Peyer's patch (tissue), 4 donors: ENCODE measurements at regions not wholly inside any gene's neighbourhood (a gene's known extent, or its start where the extent isn't known, plus 50 kb on each side); places are given as distances from the start of the nearest gene placed in this dataset.

Experiments used
- DNase-seq, 3 donors: peaks; one replicate each; pipeline ENCODE4 v3.0.0-alpha.2; 2017 to 2019
- H3K27ac ChIP-seq, 4 donors: fragments of 200-600 bp; sonication (generic); one replicate each; pipeline ENCODE4 v1.5.1; 2016 to 2019
- H3K27me3 ChIP-seq, 2 donors: fragments of 200-600 bp; sonication (generic); one replicate each; pipeline ENCODE4 v1.5.1; 2019
- H3K36me3 ChIP-seq, 3 donors: fragments of 200-600 bp; sonication (generic); one replicate each; pipeline ENCODE4 v1.5.1; 2016 to 2019
- H3K4me1 ChIP-seq, 4 donors: fragments of 200-600 bp; sonication (generic); one replicate each; pipeline ENCODE4 v1.5.1; 2016 to 2019
- H3K4me3 ChIP-seq, 4 donors: fragments of 200-600 bp; sonication (generic); 1 replicate in 3 of 4; 2 replicates in 1 of 4; pipeline ENCODE4 v1.5.1; 2016 to 2019; ENCODE audit warnings: mild to moderate bottlenecking in 1 of 4
- H3K9me3 ChIP-seq, 4 donors: fragments of 200-600 bp; sonication (generic); one replicate each; pipeline ENCODE4 v1.5.1; 2016 to 2019; ENCODE audit warnings: mild to moderate bottlenecking in 1 of 4
- POLR2A ChIP-seq, 2 donors: fragments of 450-650 bp; IDR thresholded peaks; one replicate each; pipeline ENCODE4 v1.5.1; 2017; ENCODE audit warnings: antibody characterized with exemption in 2 of 2, mild to moderate bottlenecking in 2 of 2, moderate library complexity in 2 of 2
- TF ChIP-seq, protein P1 (sequence below), 6 experiments: fragments of 450-650 bp in 4 of 6; fragments of 200-600 bp in 2 of 6; sonication (generic) in 1 of 6; IDR thresholded peaks; one replicate each; pipeline ENCODE4 v1.5.1; 2017 to 2019; ENCODE audit warnings: antibody characterized with exemption in 6 of 6, mild to moderate bottlenecking in 3 of 6, moderate library complexity in 1 of 6

DNA sequence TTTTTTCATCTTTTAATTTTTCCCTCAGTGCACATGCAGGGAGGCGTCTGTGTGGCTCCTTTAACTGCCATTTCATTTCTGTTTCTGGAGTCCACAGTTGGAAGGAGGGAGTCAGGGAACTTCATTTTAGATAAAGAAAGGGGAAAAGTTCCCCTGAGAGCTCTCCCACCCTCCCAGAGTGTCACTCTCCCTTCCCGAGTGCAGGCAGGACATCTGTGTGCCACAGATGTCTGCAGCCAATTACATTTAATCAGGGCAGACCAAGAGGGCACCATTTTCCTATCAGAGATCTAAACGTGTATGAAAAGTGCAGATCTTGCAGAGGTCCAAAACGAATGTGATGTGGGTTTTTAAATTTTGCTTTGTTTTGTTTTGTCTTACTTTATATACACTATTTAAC lies 96.6 kb downstream of the PXDC1 start:
- no peaks in the 10 kb centered on the region for H3K4me1 ChIP-seq
- H3K4me3 ChIP-seq: no peak overlapping the region
- DNase-seq: no peak
- no peak overlapping the region for H3K27ac ChIP-seq
- no peaks in the 10 kb centered on the region for H3K27me3 ChIP-seq
- TF ChIP-seq, protein P1, sequence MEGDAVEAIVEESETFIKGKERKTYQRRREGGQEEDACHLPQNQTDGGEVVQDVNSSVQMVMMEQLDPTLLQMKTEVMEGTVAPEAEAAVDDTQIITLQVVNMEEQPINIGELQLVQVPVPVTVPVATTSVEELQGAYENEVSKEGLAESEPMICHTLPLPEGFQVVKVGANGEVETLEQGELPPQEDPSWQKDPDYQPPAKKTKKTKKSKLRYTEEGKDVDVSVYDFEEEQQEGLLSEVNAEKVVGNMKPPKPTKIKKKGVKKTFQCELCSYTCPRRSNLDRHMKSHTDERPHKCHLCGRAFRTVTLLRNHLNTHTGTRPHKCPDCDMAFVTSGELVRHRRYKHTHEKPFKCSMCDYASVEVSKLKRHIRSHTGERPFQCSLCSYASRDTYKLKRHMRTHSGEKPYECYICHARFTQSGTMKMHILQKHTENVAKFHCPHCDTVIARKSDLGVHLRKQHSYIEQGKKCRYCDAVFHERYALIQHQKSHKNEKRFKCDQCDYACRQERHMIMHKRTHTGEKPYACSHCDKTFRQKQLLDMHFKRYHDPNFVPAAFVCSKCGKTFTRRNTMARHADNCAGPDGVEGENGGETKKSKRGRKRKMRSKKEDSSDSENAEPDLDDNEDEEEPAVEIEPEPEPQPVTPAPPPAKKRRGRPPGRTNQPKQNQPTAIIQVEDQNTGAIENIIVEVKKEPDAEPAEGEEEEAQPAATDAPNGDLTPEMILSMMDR (IDR thresholded peaks at IDR 0.05): no peak
- TF ChIP-seq POLR2A (IDR thresholded peaks at IDR 0.05): no peak
- no peaks in the 10 kb centered on the region for H3K9me3 ChIP-seq
- no peaks in the 10 kb centered on the region for H3K36me3 ChIP-seq

DNA sequence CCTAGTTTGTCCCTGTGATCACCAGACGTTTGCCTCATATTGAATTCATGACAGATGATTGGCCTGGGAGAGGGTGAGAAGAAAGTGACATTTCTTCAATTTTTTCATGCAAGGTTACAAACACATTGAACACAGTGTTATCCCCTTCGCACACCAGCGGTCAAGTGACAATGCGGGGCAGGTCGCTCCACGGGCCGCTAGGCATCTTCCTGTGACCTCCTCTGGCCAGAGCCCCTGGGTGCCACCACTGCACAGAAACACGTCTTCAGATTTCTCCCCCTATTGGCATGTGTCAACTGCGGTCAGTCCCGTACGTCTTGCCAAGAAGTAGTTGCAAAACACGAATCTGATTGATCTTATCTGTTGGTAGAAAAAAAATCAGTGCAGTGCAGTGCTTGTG lies 97.1 kb downstream of the PXDC1 start:
- Histone ChIP-seq H3K27me3 (no peaks in the 10 kb centered on the region), H3K9me3 (no peaks in the 10 kb centered on the region), H3K4me3 (no peak overlapping the region), H3K4me1 (no peaks in the 10 kb centered on the region), H3K36me3 (no peaks in the 10 kb centered on the region), H3K27ac (no peak overlapping the region)
- TF ChIP-seq, protein P1 (IDR thresholded peaks at IDR 0.05): no peak
- TF ChIP-seq POLR2A (IDR thresholded peaks at IDR 0.05): no peak
- no peak for DNase-seq

DNA sequence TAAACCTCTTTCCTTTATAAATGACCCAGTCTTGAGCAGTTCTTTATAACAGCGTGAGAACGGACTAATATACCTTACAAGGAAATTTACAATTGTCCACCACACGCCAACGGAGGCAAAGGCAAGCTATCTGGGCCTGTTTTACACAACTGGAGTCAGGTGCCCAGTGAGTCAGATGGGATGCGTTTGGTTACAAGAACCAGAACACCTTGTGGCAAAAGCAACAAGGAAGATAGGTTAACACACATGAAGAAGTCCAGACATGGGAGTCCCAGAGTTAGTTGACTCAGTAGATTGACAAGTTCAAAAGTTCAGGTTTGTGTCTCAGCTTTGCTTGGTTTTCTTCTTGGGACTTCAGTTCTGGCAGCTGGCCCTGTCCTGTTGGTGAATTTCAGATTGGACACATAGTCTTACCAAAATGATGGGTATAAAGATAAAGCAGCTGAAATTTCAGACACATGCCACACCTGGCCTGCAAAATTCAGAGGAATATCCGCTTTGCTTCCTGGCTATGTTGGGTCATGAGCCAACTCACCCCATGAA lies 97.9 kb downstream of the PXDC1 start:
- no peak overlapping the region for H3K27ac ChIP-seq
- no peak for TF ChIP-seq POLR2A (IDR thresholded peaks at IDR 0.05)
- TF ChIP-seq, protein P1 (IDR thresholded peaks at IDR 0.05): no peak
- no peaks in the 10 kb centered on the region for H3K4me1 ChIP-seq
- H3K36me3 ChIP-seq: no peaks in the 10 kb centered on the region
- no peaks in the 10 kb centered on the region for H3K27me3 ChIP-seq
- DNase-seq: no peak
- H3K9me3 ChIP-seq: no peaks in the 10 kb centered on the region
- H3K4me3 ChIP-seq: no peak overlapping the region

DNA sequence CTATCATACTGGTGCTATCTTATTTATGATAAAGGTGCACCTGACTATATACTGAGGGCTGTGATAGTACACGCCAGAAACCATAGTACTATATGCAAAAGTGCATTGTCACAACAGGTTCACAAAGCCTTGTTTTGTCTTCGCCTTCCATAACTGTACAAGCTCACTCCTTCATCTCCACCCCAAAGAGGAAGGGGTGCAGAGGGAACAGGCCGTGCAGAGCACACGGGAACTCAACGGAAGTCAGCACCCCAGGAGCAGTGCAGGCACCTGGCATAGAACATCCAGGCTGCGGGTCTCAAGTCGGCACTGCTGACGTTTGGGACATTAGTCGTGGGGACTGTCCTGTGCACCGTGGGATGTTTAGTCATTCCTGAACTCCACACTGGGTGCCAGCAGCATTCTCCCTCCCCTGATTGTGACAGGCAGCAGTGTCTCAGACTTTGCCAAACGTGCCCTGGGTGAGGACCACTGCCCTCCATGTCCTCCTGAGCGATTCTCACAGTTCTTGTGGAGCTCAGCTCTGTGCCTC lies 99.7 kb downstream of the PXDC1 start:
- Histone ChIP-seq H3K9me3 (no peaks in the 10 kb centered on the region), H3K36me3 (no peaks in the 10 kb centered on the region), H3K4me1 (no peaks in the 10 kb centered on the region), H3K27me3 (no peaks in the 10 kb centered on the region), H3K4me3 (no peak overlapping the region), H3K27ac (no peak overlapping the region)
- DNase-seq: no peak
- TF ChIP-seq, protein P1 (IDR thresholded peaks at IDR 0.05): no peak
- TF ChIP-seq POLR2A (IDR thresholded peaks at IDR 0.05): no peak

DNA sequence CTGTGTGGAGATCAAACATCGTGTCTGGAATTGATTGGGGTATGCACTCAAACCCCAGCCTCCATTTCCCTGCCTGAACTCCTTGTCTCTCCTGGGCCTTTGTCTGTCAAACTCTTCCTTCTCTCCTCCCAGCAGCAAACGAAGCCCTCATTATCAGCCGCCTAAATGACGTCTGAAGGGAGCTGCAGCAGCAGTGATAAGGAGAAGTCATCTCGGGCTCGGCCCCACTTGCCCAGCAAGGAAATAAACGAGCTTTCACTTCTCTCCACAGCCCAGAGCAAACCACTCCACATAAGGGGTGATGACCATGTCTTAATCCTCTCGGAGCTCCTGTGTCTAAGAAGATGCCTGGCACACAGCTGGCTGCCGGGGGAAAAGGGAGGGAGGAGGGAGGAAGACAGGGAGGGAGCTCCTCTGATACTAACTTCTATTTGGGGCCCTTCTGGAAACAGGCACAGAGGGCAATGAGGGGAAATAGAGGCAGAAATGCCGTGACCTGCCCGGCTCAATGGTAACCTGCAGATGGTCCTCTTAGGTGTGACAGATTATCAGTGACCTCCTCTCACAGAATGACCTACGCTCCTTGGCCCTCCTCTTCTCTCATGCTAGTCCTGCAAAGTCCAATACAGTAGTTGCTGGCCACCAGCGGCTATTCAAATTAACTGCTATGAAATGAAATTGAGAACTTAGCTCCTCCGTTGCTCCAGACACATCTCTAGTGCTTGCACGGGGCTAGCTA lies 100.4 kb downstream of the PXDC1 start:
- no peak for DNase-seq
- TF ChIP-seq, protein P1 (IDR thresholded peaks at IDR 0.05): no peak
- no peak for TF ChIP-seq POLR2A (IDR thresholded peaks at IDR 0.05)
- Histone ChIP-seq H3K27ac (no peak overlapping the region), H3K36me3 (no peaks in the 10 kb centered on the region), H3K9me3 (no peaks in the 10 kb centered on the region), H3K4me3 (no peak overlapping the region), H3K27me3 (no peaks in the 10 kb centered on the region), H3K4me1 (no peaks in the 10 kb centered on the region)
